Endometrium (tissue), 2 donors: ENCODE measurements at regions not wholly inside any gene's neighbourhood (a gene's known extent, or its start where the extent isn't known, plus 50 kb on each side); places are given as distances from the start of the nearest gene placed in this dataset.
"Not testable (repeated sequence)": the region's sequence is repeated elsewhere in the genome, so short reads cannot be mapped to it uniquely, and the experiment has no call there.

Experiments
- FAIRE-seq: peaks from 2 replicates; lab custom pipeline; 2012; peaks lifted over from hg19 to GRCh38; lab: Jason Lieb, UNC
- donor health status: control.
- donor health status: control.

DNA sequence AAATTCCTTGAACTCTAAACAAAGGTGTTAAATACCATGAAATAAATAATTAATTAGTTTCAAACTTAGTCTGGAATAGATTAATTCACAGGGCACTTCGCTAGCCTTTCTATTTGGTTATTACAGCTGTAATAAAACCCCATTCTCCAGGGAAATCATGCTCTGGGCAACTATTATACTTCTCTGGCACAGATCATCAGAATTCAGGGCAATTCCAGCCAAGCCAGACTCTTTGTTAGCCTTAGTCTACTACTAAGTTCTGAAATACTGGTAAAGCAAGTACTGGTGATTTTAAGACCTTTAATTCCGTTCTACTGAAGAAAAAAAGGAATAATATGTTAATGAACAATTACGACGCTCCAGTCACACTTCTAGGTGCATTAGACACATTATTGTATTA, 123.4 kb upstream of the PDE1A start:
- no peak for FAIRE-seq

DNA sequence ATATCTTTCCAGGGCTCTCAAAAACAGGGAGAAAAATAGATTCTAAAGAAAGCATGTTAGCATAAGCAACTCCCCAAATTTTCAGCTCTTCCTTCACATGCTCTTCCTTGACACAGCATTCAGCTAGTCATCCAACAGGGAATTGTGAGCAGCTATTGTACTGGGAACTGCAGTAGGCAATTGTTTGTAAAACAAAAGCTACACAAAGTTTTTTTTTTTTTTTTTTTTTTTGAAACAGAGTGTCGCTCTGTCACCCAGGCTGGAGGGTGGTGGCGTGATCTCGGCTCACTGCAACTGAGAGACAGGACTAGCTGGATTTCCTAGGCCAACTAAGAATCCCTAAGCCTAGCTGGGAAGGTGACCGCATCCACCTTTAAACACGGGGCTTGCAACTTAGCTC, 125.4 kb upstream of the PDE1A start:
- not testable (repeated sequence) for FAIRE-seq

DNA sequence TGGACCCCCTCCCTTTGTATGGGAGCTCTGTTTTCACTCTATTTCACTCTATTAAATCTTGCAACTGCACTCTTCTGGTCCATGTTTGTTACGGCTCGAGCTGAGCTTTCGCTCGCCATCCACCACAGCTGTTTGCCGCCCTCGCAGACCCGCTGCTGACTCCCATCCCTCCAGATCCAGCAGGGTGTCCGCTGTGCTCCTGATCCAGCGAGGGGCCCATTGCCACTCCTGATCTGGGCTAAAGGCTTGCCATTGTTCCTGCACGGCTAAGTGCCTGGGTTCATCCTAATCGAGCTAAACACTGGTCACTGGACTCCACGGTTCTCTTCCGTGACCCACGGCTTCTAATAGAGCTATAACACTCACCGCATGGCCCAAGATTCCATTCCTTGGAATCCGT, 125.9 kb upstream of the PDE1A start:
- not testable (repeated sequence) for FAIRE-seq

DNA sequence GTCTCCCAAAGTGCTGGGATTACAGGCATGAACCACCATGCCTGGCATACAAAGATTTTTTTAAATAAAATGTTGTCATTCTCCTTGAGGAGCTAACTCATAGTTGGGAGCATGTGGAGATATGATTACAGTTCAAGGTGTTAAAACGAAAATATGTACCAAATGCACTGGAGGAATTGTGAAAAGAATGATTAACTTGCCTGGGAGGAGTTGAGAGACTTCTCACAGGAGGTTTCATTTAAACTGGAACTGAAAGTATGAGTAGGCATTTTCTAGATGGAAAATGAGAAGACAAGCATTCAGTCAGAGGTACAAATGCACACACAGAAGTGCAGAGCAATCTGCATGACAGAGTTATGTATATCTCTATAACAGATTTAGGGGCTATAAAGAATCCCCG, 126.6 kb upstream of the PDE1A start:
- FAIRE-seq, result no peak

DNA sequence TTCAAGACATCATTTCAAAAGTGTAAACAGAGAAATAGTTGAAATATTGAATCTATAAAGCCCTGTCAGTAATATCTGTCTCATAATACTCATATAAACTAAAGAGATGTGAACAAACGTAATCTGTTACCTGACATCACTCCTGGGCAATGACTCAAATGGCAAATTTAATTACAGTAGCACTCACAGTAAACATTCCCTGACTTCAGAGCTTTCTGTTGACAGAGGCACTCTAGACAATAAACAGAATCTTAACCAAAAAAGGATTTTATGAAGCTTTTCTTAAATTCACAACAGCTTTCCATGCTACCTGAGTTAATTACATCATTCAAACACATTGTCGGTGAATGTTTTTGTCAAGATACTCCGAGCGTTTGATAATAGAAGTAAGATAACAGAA, 128.1 kb upstream of the PDE1A start:
- FAIRE-seq, result no peak

DNA sequence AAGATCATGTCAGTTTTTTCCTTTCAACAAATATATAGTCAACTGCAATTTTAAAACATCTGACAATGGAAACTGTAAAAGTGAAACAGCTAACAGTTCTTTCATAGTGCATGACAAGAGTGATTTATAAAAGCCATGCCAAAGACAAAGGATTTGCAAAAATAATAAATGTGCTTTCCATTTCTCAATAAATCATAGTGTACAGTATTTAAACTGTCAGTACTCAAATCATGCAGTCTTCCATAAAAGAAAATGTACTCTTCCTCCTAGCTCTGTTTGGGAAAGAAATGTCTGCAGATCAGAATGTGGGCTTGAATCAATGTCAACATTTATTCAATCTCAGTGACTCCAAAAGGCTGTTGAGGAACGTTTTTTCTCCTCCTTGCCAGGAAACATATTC, 131.7 kb upstream of the PDE1A start:
- FAIRE-seq, result no peak

DNA sequence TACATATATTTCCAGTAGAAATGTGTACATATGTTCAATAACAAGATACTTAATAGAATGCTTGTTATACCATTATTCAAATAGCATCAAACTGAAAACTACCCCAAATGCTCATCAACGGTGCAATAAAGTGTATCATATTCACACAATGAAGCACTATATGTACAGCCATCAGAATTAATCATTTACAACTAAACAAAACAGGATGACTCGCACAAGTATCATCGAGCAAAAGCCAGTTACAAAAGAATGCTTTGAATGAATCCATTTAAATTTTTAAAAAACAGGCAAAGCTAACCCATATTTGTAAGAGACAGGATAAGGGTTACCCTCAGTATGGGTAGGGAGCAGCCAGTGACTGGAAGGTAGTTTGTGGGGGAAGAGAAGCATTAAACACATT, 132.8 kb upstream of the PDE1A start:
- no peak for FAIRE-seq

DNA sequence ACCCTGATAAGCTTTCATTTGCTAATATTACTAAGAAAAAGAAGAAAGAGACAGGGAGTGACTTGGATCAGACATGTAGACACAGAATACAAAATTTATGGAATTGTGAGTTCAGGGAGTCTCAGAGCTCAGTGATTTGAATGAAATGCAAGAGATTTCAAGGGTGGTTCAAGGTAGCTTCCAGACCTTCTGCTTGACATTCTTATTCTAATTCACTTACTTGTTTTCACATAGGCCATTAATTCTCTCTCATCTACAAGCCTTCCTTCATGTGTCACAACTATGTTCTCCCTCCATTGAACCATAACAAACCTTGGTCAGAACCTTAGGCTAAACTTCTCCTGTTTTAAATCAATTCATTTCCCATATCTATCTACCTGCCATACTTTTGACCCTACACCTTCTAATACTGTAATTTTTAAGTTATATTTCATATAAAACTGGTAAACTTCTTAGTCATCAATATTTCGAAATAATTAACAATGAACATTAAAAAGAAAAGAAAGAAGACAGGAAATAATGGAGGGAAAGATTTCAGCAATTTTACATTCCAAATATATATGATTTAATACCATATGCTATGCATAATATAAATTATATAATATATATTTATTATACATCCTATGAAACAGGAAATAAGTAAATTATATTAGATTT, 139.2 kb upstream of the PDE1A start:
- no peak for FAIRE-seq

DNA sequence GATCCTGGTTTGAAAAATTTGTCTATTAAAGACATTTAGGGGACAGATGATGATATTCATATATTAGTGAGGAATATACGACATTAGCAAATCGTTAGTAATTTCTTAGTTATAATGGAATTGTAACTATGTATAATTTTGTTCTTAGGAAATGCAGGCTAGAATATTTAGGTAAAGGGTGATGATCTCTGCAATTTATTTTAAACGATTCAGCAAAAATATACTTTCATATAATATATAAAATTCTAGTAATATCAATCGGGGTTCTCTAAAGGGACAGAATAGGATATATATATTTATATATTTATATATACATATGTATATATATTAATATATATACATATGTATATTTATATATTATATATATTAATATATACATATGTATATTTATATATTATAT, 142.5 kb upstream of the DNAJC10 start:
- FAIRE-seq, result no peak

DNA sequence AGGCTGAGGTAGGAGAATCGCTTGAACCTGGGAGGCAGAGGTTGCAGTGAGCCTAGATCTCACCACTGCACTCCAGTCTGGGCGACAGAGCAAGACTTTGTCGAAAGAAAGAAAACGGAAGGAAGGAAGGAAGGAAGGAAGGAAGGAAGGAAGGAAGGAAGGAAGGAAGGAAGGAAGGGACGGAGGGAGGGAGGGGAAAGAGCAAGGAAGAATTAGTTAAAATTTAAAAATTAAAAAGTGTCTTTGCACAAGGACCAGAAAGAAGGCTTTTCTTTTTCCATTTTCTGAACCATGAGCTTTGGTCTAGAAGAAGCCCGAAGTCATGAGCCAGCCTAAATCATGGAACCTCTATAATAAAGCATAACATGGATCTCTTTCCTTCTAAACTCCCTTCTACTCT, 138.2 kb upstream of the DNAJC10 start:
- no peak for FAIRE-seq

DNA sequence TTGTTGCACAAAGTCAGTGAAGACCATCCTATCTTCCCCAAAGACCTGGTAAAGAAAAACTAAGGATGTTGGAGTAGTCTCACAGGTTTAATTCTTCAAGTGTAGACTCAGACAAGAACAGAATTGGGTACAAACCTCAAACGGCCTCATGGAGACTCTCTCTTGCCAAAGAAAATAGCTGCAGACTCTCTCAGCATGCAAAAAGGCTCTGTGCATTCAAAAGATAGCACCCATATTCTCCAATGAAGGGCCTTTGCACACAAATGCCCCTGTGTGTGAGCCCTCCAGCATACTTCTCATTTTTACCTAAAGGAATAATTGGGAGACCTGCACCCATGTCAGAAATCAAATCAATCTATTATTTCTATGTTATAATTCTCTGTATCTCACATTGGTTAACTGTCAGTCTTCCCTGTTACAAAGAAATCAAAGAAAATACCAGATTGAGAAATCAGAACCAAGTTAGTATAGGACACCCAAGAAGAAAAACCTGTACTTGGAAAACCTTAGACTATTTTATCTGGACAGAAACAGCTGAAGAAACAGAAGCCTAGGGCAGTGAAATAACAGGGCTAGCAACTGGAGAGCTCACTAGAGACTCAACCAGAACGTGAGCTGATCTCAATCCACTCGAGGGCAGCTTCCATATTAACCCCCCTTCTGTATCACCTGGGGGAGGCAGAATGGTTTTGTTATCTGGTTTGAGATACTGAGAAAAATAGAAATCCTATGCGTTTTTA, 134.7 kb upstream of the DNAJC10 start:
- no peak for FAIRE-seq

DNA sequence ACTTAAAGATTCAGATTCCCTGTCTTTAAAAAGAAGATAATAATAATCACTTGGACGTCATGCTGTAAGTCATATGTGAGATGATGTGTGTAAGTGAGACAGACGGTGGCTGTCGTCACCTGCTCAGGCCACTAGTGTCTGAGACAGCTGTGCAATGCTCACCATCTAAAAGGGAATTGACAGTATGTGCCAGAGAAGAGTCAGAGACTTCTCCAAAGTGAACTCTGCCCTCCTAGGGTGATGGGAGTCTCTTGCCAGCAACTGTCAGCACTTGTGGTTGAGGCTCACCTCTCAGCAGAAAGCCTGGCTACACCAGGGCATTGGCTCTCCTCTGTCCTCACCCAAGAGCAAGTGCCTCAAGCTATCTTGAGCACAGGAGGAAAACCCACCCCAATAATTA, 131.6 kb upstream of the DNAJC10 start:
- FAIRE-seq, result no peak

DNA sequence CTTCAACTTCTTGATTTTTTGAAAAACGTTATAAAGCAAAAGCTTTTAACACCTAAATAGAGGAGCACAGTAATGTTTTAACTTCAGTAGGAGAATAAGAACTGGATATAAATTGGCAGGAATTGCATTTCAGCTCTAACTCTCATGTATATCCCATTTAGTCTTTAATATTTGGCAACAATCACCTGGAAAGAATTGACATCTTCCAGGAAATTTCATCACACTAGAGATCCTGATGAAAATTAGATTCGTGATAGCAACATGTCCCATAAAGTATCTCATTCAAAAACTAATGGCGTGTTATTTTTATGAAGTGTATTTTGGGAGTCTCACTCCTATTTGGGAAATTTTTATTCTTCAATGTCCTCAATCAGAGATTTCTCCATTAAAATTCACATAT, 131.1 kb upstream of the DNAJC10 start:
- no peak for FAIRE-seq

DNA sequence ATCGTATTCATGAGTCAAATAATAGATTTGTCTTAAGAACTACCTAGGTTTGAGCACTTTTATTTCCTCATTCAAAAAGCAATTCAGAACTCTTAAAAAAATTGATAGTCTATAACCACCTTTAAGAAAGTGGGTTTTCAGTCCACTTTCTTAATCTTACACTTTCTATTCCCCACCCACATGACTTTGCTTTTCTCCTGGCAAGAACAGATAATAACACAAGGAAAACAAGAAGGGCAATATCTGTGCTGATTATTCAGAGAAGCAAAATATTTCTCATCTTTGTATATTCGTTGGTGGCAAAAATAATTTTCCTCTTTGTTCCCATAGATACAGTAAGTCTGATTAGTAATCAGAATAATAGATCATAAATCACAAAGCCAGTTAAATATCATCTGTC, 130.6 kb upstream of the DNAJC10 start:
- no peak for FAIRE-seq

DNA sequence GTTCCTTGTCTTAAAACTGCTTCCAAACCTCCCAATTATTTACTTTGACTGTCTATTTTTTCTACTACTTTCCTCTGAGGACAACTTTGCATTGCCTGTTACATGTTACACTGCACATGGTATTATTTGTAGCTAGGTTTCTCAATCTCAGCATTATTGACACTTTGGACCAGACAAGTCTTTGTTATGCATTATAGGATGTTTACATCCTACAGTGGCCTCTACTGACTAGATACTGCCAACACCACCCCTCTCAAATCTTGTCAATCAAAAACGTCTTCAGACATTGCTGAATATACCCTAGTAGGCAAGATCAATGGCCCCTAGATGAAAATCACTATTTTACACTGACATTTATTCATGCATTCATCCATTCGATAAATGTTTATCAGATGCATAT, 129.6 kb upstream of the DNAJC10 start:
- FAIRE-seq, result no peak

DNA sequence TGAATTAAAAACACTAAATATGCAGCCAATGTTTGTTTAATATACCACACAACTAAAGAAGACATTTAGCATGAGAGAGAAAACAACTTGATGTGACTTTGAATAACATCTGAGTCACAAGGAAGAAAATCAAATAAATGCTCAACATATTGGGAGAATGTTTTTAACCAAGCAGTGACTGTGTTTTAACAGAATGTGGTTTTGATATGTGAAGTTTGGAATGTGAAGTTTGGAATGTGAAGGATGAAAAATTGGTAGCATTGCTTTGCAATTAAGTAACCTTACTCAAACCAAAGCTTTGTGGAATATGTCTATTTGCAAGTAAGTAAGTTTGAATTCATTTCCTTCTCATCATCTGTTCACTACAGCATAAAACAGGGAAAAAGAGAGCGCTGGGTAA, 128.2 kb upstream of the DNAJC10 start:
- no peak for FAIRE-seq

DNA sequence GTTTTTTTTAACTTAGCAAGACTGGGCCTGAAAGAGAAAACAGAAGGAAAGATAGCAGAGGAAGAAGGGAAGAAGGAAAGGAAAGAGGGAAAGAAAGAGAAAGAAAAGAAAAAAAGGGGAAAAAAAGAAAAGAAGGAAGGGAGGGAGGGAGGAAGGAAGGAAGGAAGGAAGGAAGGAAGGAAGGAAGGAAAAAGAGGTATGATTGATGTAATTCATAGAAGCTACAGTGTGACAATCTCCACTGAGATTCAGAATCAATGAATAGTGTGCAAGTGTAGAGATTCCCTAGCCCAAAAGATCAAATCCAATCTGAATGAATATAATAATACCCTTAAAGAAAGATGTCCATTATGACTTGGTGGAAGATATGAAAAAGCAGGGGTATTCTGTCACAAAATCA, 126.9 kb upstream of the DNAJC10 start:
- no peak for FAIRE-seq

DNA sequence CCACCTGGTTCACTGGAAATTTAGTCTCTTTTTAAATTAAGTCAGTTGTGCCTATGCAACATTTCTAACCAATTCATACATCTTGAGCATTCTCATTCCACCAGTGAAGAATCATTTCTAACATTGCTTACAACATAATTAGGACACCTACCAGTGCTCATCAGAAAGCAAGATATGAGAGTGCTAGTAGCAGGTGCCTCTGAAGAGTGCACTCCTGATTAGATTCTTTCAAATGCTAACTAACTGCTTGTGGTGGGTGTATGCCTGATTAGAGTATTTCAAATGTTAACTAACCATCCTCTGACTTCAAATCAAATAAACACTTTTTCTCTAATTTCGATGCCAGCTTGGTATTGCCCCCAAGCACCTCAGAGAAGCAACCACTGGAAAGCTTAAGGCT, 124.3 kb upstream of the DNAJC10 start:
- FAIRE-seq, result no peak

DNA sequence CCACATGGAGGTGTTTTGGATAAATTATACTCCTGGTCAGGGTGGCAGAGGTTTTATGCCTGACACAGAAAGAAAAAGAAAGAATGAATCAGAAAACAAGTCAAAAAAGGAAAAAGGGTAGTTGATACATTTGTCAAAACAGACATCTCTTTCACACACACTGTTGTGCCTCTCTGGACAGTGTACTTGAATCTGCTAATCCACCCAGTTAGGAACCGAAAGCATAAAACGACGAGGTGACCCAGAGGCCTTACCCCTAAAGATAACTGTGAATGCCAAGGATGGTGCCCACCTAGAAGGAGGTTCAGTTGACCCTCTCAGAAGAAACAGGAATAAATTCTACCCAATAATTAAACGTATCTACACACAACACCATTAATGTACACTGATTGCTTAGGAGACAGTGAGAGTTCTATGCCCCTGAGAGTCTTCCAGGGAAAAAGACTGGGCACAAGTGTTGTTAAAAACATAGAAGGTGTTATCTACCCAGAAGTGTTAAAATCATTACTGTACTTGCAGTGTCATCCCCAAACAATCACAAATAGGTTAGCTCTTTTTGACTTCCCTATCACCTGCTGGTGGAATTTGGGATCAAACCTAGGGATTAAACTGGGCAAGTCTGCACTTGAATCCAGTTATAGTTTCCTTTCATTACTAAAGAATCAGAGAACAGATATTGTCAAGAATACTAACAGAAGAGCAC, 123.2 kb upstream of the DNAJC10 start:
- no peak for FAIRE-seq

DNA sequence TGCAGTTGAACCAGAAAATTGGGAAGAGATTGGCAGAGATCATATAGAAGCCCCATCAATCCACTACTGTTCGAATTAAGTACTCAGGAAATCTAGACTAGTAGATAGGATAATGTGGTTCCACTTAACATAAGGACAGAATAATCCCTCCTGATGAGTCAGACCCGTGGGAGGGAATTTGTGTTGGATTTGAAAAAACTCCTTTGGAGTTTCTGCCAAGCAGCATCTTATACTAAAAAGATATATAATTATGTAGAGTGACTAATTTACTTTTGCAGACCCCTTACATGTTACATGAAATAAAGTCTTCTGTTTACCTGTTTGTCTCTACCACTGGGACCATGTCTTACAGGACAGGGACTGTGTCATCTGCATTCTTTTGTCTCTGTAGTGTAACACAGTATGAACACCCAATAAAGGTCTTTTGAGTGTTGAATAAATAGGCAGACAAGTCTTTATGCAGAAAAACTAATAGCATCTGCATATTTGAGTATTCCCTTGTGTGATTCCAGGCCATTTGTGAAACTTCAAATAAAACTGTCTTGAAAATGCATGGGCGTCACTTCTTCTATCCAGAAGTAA, 122.6 kb upstream of the DNAJC10 start:
- no peak for FAIRE-seq

DNA sequence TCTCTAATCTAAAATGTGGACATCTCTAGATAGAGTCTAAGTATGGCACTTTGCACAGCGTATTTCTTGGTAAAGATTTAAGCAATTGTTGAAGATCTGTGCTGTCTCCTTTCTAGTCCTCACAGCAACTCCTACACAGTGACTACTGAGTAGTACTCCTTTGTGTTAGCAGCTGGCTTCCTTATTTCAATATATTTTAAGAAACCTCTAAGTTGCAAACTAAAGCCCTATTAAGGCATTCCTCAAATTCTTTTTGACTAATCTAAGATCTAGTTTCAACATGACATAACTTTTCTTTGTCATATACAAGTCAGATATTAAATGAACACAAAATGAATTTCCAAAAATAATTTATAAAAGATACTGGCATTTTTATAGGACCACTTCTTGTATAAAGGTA, 121.8 kb upstream of the DNAJC10 start:
- no peak for FAIRE-seq

DNA sequence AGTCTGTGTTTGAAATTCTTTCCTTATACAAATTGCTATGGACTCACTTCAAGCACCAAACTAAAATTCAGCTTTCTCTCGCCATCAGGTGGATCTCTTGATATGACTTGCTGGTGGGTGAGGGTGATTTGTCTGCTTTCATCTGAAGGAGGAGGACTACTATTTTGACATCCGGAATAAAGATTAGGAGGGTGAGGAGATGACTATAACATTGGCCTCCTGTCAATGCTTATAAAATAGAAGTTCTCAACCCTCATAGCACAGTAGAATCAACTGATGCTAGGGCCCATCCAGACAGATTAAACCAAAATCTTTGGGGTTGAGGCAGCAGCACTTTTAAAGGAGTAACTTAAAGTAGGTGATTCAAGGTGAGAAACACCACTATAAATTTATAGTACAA, 120.4 kb upstream of the DNAJC10 start:
- no peak for FAIRE-seq

DNA sequence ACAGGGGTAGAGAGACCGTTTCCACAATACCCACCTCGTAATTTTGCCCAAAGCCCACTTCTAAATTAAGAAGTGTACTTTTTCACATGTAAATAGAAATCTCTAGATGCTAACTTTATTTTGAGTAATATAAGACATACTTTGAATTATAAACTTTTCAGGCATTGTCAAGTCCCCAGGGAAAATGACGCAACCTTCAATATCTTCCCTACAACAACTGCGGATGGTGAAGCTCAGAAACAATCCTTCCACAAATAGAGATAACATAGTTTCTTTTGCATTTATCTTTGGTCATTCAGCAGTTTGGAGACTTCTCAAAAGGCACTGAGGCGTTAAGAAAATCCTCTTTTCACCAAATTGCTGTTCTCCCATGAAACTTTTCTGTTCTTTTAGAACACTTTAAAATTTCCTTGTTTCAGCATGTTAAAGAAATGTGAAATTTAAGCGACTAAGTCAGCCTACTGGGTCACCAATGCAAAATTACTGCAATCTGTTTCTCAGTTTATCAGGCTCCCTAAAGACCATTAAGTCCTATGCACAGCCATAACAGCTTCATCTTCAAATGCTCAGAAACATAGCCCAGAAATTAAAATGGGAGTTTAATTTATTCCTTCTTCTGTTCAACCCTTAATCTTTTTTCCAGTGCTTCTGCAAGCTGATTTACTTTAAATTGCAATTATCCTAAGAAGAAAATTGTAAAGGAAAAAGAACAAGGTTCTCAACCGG, 118.3 kb upstream of the DNAJC10 start:
- no peak for FAIRE-seq
